Skeletal muscle satellite cell (primary cell): ENCODE measurements at regions not wholly inside any gene's neighbourhood (a gene's known extent, or its start where the extent isn't known, plus 50 kb on each side); places are given as distances from the start of the nearest gene placed in this dataset.

Experiments
- H3K27me3 ChIP-seq: 2 replicates; pipeline ENCODE4 v1.7.0; 2013; ENCODE audit warnings: low read length; ENCODE audit not compliant: control insufficient read depth, insufficient read depth
- H3K36me3 ChIP-seq: 2 replicates; pipeline ENCODE4 v1.7.0; 2013; ENCODE audit warnings: mild to moderate bottlenecking, control low read depth, low read length; ENCODE audit not compliant: insufficient read depth
- H3K4me1 ChIP-seq: 2 replicates; pipeline ENCODE4 v1.7.0; 2013; ENCODE audit warnings: low read length; ENCODE audit not compliant: control insufficient read depth, insufficient read depth
- H3K4me2 ChIP-seq: 2 replicates; pipeline ENCODE4 v1.7.0; 2013; ENCODE audit warnings: mild to moderate bottlenecking, low read length
- H3K4me3 ChIP-seq: 2 replicates; pipeline ENCODE4 v1.7.0; 2013; ENCODE audit warnings: low read length
- H3K9ac ChIP-seq: 2 replicates; pipeline ENCODE4 v1.7.0; 2013; ENCODE audit warnings: mild to moderate bottlenecking, low read depth, low read length, moderate library complexity
- H3K9me3 ChIP-seq: replicated peaks from 2 replicates; pipeline ENCODE4 v1.7.0; 2013; ENCODE audit warnings: mild to moderate bottlenecking, control low read depth, low read length

DNA sequence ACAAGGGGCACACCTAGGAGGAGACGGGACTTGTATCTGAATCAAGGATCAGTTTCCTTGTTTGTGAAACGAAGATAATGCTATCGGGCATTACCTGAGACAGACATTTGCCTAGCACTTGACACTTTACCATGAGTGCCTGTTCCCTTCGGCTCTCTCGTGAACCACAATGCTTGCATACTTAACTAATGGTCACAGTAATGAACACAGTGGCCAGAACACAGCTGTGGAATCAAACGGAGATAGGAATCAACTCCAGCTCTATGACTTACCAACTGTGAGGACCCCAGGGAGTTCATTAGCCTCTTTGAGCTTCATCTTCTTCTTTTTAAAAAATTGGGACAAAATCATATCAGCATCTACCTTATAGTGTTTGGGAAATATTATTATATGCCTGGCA is 207.8 kb downstream of the DRD1 start:
- Histone ChIP-seq H3K36me3 (no peaks in the 10 kb centered on the region), H3K9ac (no peak overlapping the region), H3K4me2 (no peak overlapping the region), H3K4me1 (peaks cover 16% of the 10 kb centered on the region), H3K4me3 (no peak overlapping the region), H3K27me3 (no peaks in the 10 kb centered on the region), H3K9me3 (no peaks in the 10 kb centered on the region)

DNA sequence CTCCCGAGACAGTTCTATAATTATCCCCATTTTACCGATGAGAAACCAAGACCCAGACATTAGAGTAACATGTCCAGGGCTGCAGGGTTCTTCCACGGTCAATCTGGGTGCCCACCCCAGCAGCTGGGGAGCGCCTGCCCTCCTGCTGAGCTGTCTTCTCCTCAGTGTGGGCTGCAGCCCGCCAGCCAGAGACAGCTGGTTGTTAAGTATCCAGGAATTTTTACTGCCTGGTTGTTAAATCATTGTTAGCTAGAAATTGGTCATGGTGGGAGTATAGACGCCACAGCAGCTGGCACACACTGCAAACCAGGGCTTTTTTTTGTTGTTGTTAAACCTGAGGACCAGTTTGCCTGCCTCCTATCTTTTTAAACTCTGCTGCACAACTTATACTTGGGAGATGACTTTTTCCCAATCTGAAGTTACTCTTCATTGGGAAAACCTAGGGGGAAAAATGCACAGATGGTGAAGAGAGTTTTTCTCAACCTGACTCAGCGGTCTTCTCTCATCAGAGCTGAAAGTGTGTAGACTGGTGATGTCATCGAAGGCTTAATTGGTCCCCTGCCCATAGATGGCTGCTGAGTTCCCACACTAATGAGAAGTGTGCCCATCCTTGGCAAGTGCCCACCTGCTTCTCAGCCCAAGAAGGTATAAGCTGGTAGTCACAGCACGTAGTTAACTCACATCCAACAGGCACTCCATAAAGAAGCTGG is 208.6 kb downstream of the DRD1 start:
- no peak overlapping the region for H3K4me3 ChIP-seq
- H3K9me3 ChIP-seq, result no peaks in the 10 kb centered on the region
- peak overlapping the region; percentile 22 for H3K4me2 ChIP-seq
- H3K4me1 ChIP-seq, result peaks cover 16% of the 10 kb centered on the region
- H3K27me3 ChIP-seq, result no peaks in the 10 kb centered on the region
- peak overlapping the region; percentile 14 for H3K9ac ChIP-seq
- H3K36me3 ChIP-seq, result no peaks in the 10 kb centered on the region

- Histone ChIP-seq H3K27me3 (no peaks in the 10 kb centered on the region), H3K9ac (no peak overlapping the region), H3K4me1 (peaks cover 6% of the 10 kb centered on the region), H3K36me3 (no peaks in the 10 kb centered on the region), H3K4me2 (no peak overlapping the region), H3K4me3 (no peak overlapping the region), H3K9me3 (no peaks in the 10 kb centered on the region)
These were observed 213.7 kb downstream of the DRD1 start for GRCh38 chr5:175230299-175230698.

GRCh38 chr5:175226506-175226905 is 217.5 kb downstream of the DRD1 start:
- no peaks in the 10 kb centered on the region for H3K36me3 ChIP-seq
- H3K9me3 ChIP-seq, result no peaks in the 10 kb centered on the region
- no peak overlapping the region for H3K4me3 ChIP-seq
- no peaks in the 10 kb centered on the region for H3K27me3 ChIP-seq
- H3K9ac ChIP-seq, result no peak overlapping the region
- no peak overlapping the region for H3K4me2 ChIP-seq
- H3K4me1 ChIP-seq, result no peaks in the 10 kb centered on the region

DNA sequence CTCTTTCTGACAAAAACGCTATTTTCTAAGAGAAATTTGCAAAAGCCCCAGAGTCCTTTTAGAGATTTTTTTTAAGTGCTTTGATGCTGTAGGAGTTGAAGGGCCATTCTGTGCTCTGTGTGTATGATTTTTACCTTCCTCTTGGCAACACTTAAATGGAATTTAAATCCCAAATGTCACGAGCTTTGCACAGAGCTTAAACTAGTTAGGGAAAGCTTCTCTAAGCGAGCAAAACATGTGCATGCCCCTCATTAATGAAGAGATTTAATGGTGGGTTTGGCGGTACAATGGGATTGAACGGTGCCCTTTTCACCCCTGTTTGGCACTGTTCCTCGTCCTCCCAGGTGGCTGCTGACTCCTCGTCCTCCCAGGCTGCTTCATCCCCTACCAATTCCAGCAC is 220.7 kb downstream of the DRD1 start:
- H3K4me3 ChIP-seq, result no peak overlapping the region
- H3K27me3 ChIP-seq, result no peaks in the 10 kb centered on the region
- H3K9me3 ChIP-seq, result no peaks in the 10 kb centered on the region
- no peaks in the 10 kb centered on the region for H3K36me3 ChIP-seq
- H3K9ac ChIP-seq, result no peak overlapping the region
- H3K4me1 ChIP-seq, result no peaks in the 10 kb centered on the region
- H3K4me2 ChIP-seq, result no peak overlapping the region

GRCh38 chr5:175222621-175223020 is 221.4 kb downstream of the DRD1 start:
- no peaks in the 10 kb centered on the region for H3K27me3 ChIP-seq
- no peak overlapping the region for H3K4me2 ChIP-seq
- no peak overlapping the region for H3K9ac ChIP-seq
- H3K4me3 ChIP-seq, result no peak overlapping the region
- no peaks in the 10 kb centered on the region for H3K9me3 ChIP-seq
- no peaks in the 10 kb centered on the region for H3K36me3 ChIP-seq
- H3K4me1 ChIP-seq, result peaks cover 5% of the 10 kb centered on the region

- H3K4me3 ChIP-seq, result no peak overlapping the region
- no peak overlapping the region for H3K4me2 ChIP-seq
- H3K9me3 ChIP-seq, result no peaks in the 10 kb centered on the region
- no peaks in the 10 kb centered on the region for H3K36me3 ChIP-seq
- no peak overlapping the region for H3K9ac ChIP-seq
- peaks cover 19% of the 10 kb centered on the region for H3K4me1 ChIP-seq
- H3K27me3 ChIP-seq, result no peaks in the 10 kb centered on the region
These were observed 223.4 kb downstream of the DRD1 start for GRCh38 chr5:175220549-175220948.

- Histone ChIP-seq H3K4me2 (no peak overlapping the region), H3K4me1 (peaks cover 19% of the 10 kb centered on the region), H3K4me3 (no peak overlapping the region), H3K27me3 (no peaks in the 10 kb centered on the region), H3K36me3 (no peaks in the 10 kb centered on the region), H3K9ac (no peak overlapping the region), H3K9me3 (no peaks in the 10 kb centered on the region)
These were observed 224.6 kb downstream of the DRD1 start for GRCh38 chr5:175219366-175219765.

DNA sequence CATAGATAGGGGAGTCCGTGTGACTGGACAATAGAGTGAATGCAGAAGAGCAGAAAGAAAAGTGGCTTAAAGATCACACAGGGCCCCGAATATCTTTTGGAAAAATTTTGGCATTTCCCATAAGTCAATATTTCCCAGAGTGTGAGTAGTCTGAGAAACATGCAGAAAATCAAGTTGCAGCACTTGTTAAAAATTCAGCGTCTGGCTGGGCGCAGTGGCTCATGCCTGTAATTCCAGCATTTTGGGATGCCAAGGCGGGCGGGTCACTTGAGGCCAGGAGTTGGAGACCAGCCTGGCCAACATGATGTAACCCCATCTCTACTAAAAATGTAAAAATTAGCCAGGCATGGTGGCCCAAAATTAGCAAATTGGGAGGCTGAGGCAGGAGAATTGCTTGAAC is 227.0 kb downstream of the DRD1 start:
- H3K27me3 ChIP-seq, result no peaks in the 10 kb centered on the region
- no peaks in the 10 kb centered on the region for H3K9me3 ChIP-seq
- H3K4me1 ChIP-seq, result peaks cover 23% of the 10 kb centered on the region
- peak overlapping the region; percentile 68 for H3K9ac ChIP-seq
- no peaks in the 10 kb centered on the region for H3K36me3 ChIP-seq
- H3K4me3 ChIP-seq, result no peak overlapping the region
- no peak overlapping the region for H3K4me2 ChIP-seq

- no peaks in the 10 kb centered on the region for H3K36me3 ChIP-seq
- H3K27me3 ChIP-seq, result no peaks in the 10 kb centered on the region
- no peak overlapping the region for H3K9ac ChIP-seq
- H3K4me3 ChIP-seq, result no peak overlapping the region
- H3K9me3 ChIP-seq, result no peaks in the 10 kb centered on the region
- peaks cover 23% of the 10 kb centered on the region for H3K4me1 ChIP-seq
- no peak overlapping the region for H3K4me2 ChIP-seq
These were observed 228.1 kb downstream of the DRD1 start for GRCh38 chr5:175215906-175216305.

- Histone ChIP-seq H3K36me3 (no peaks in the 10 kb centered on the region), H3K4me2 (no peak overlapping the region), H3K4me1 (peaks cover 23% of the 10 kb centered on the region), H3K9me3 (no peaks in the 10 kb centered on the region), H3K9ac (no peak overlapping the region), H3K4me3 (no peak overlapping the region), H3K27me3 (no peaks in the 10 kb centered on the region)
These were observed 229.8 kb downstream of the DRD1 start for GRCh38 chr5:175214152-175214551.

DNA sequence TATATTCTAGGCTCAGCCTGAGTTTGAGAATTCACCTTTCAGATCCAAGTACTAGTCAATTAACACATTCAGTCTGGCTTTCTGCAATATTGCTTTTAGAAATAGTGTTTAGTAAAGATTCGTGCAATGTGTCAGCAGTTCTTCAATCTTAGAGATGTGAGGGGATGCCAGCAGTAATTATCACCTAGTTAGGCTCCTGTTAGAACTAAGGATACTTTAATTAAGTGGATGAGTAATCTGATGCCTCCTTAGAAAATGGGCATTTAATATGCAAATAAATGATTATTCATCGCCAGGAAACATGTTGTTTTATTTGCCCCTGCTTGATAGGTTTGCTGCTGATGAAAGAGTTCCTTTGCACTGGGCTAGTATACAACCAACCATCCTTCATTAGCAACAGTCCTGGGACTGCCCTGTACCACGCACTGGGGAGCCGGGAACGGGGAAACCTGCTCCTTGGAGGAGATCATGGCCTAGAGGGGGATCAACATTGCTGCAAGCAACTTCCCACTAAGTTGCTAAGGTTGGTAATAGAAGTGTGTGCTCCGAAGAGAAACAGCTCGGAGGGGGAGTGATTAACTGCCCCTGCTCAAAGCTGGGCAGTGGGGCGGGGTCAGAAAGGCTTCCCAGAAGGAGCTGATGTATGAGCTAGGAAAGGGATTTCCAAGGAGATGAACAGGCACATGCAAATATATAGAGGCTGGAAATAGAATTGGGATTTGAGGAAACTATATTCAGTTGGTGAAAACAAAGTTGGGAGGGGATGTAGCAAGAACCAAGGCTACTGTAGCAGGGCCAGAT is 231.8 kb downstream of the DRD1 start:
- Histone ChIP-seq H3K4me1 (peaks cover 13% of the 10 kb centered on the region), H3K27me3 (peaks cover 1% of the 10 kb centered on the region), H3K4me2 (no peak overlapping the region), H3K9me3 (no peaks in the 10 kb centered on the region), H3K4me3 (no peak overlapping the region), H3K36me3 (no peaks in the 10 kb centered on the region), H3K9ac (no peak overlapping the region)
